HCT116 (cell line): ENCODE measurements at regions not wholly inside any gene's neighbourhood (a gene's known extent, or its start where the extent isn't known, plus 50 kb on each side); places are given as distances from the start of the nearest gene placed in this dataset.
"Not testable (repeated sequence)": the region's sequence is repeated elsewhere in the genome, so short reads cannot be mapped to it uniquely, and the experiment has no call there.

Source experiments
- ATAC-seq: fragments of 200-7000 bp; cut with Tn5 transposase; 2 replicates; pipeline ENCODE4 v1.9.1; 2020; ENCODE audit warnings: mild to moderate bottlenecking, moderate library complexity
- BruUV-seq: library from RNA; stranded (reverse); fragments of 400-500 nt; replicated peaks from 2 replicates; lab custom pipeline; 2021; lab: Mats Ljungman, UMichigan
- CTCF ChIA-PET: fragments of 300-600 bp; sonication (Branson Sonifier 250); formaldehyde crosslinking; loops from one replicate; lab custom pipeline; 2021; ENCODE audit warnings: antibody characterized with exemption; lab: Charles Lee
- POLR2A ChIA-PET: fragments of 300-600, 350-600 bp; sonication (Branson Sonifier 250); formaldehyde crosslinking; loops from one replicate; lab custom pipeline; 2021; ENCODE audit warnings: antibody characterized with exemption; lab: Charles Lee
- RAD21 ChIA-PET, 2 experiments: fragments of 300-600 bp; sonication (Branson Sonifier 250); formaldehyde crosslinking; loops; one replicate each; lab custom pipeline; 2023; ENCODE audit warnings: low total read pairs in 2 of 2; ENCODE audit not compliant: uncharacterized antibody in 2 of 2, unreplicated experiment in 2 of 2, low non-redundant PET in 1 of 2; lab: Charles Lee
- DNase-seq: peaks from one replicate; pipeline ENCODE4 v3.0.0-alpha.2; 2010; ENCODE audit warnings: low read depth, low spot score
- H2AFZ ChIP-seq: fragments of 200-600 bp; shearing (Covaris generic), sonication (generic); 2 replicates; pipeline ENCODE4 v1.6.1; 2017; ENCODE audit warnings: low read depth, mixed run types, mixed read lengths, antibody characterized with exemption, low read length; ENCODE audit not compliant: poor library complexity, severe bottlenecking
- H3K27ac ChIP-seq: 2 replicates; pipeline ENCODE4 v1.5.1; 2012; ENCODE audit warnings: low read depth, low read length
- H3K27me3 ChIP-seq: fragments of 200-600 bp; sonication (generic); 2 replicates; pipeline ENCODE4 v1.6.1; 2016; ENCODE audit warnings: mixed run types, low read length, mixed read lengths; ENCODE audit not compliant: insufficient read depth
- H3K36me3 ChIP-seq, 2 experiments: fragments of 200-500 bp in 1 of 2; fragments of 200-600 bp in 1 of 2; sonication (Bioruptor generic) in 1 of 2; sonication (generic) in 1 of 2; 2 replicates each; pipeline versions ENCODE4 v1.5.1 to v1.6.1; 2014 to 2016; ENCODE audit warnings: low read length in 2 of 2, inconsistent platforms in 1 of 2, mixed read lengths in 1 of 2, mixed run types in 1 of 2; ENCODE audit not compliant: insufficient read depth in 2 of 2, control insufficient read depth in 1 of 2
- H3K4me1 ChIP-seq, 2 experiments: fragments of 200-600 bp in 1 of 2; sonication (generic) in 1 of 2; 2 replicates each; pipeline versions ENCODE4 v1.5.1 to v1.6.1; 2012 to 2017; ENCODE audit warnings: low read length in 2 of 2, inconsistent platforms in 1 of 2, mild to moderate bottlenecking in 1 of 2, mixed read lengths in 1 of 2, mixed run types in 1 of 2, moderate library complexity in 1 of 2; ENCODE audit not compliant: insufficient read depth in 2 of 2, control insufficient read depth in 1 of 2
- H3K4me2 ChIP-seq: fragments of 200-600 bp; sonication (generic); 2 replicates; pipeline ENCODE4 v1.6.1; 2017; ENCODE audit warnings: mixed run types, low read length, mixed read lengths
- H3K4me3 ChIP-seq, 2 experiments: fragments of 200-600 bp in 1 of 2; sonication (generic) in 1 of 2; replicated peaks in 1 of 2; 2 replicates each; pipeline ENCODE4 v1.5.1; 2011 to 2016; ENCODE audit warnings: low read length in 2 of 2, control low read depth in 1 of 2, low read depth in 1 of 2, mild to moderate bottlenecking in 1 of 2, mixed read lengths in 1 of 2, mixed run types in 1 of 2
- H3K79me2 ChIP-seq: fragments of 200-600 bp; sonication (generic); 2 replicates; pipeline ENCODE4 v1.6.1; 2017; ENCODE audit warnings: mild to moderate bottlenecking, mixed run types, low read length, moderate library complexity, mixed read lengths; ENCODE audit not compliant: insufficient read depth
- H3K9ac ChIP-seq: fragments of 200-600 bp; sonication (generic); 2 replicates; pipeline ENCODE4 v1.6.1; 2016; ENCODE audit warnings: low read length, mixed read lengths
- H3K9me2 ChIP-seq: fragments of 200-600 bp; sonication (generic), shearing (Covaris generic); 2 replicates; pipeline ENCODE4 v1.6.1; 2017; ENCODE audit warnings: mixed run types, mild to moderate bottlenecking, moderate library complexity; ENCODE audit not compliant: insufficient read depth
- H3K9me3 ChIP-seq, 2 experiments: fragments of 200-500 bp in 1 of 2; fragments of 200-600 bp in 1 of 2; sonication (Bioruptor generic) in 1 of 2; sonication (generic) in 1 of 2; 2 replicates each; pipeline ENCODE4 v1.6.1; 2014 to 2017; ENCODE audit warnings: low read length in 2 of 2, mixed read lengths in 2 of 2, inconsistent platforms in 1 of 2, low read depth in 1 of 2, mild to moderate bottlenecking in 1 of 2, mixed run types in 1 of 2, moderate library complexity in 1 of 2; ENCODE audit not compliant: control insufficient read depth in 1 of 2, insufficient read depth in 1 of 2
- H4K20me1 ChIP-seq: fragments of 200-600 bp; sonication (generic), shearing (Covaris generic); 2 replicates; pipeline ENCODE4 v1.6.1; 2017; ENCODE audit warnings: mixed run types, mild to moderate bottlenecking, moderate library complexity; ENCODE audit not compliant: insufficient read depth
- ATF3 ChIP-seq: IDR thresholded peaks from 2 replicates; pipeline ENCODE4 v1.6.1; 2012
- CBX3 ChIP-seq: IDR thresholded peaks from 2 replicates; pipeline ENCODE4 v1.6.1; 2012; ENCODE audit warnings: low read depth
- CTCF ChIP-seq, 3 experiments: fragments of 200-600 bp in 1 of 3; sonication (generic) in 1 of 3; IDR thresholded peaks in 2 of 3; conservative IDR thresholded peaks in 1 of 3; 2 replicates each; pipeline ENCODE4 v1.5.1; 2012 to 2017; ENCODE audit warnings: low read depth in 2 of 3, low read length in 2 of 3, antibody characterized with exemption in 1 of 3, borderline replicate concordance in 1 of 3, control low read depth in 1 of 3, mild to moderate bottlenecking in 1 of 3, mixed read lengths in 1 of 3, mixed run types in 1 of 3, moderate library complexity in 1 of 3; ENCODE audit not compliant: insufficient read depth in 1 of 3
- EZH2 ChIP-seq: fragments of 200-600 bp; sonication (generic); IDR thresholded peaks from 2 replicates; pipeline ENCODE4 v1.6.1; 2017; ENCODE audit warnings: antibody characterized with exemption, mixed run types
- FOSL1 ChIP-seq: IDR thresholded peaks from 2 replicates; pipeline ENCODE4 v1.6.1; 2012; ENCODE audit warnings: low read depth
- MAX ChIP-seq: IDR thresholded peaks from 2 replicates; pipeline ENCODE4 v1.6.1; 2012
- POLR2A ChIP-seq: IDR thresholded peaks from 2 replicates; pipeline ENCODE4 v1.7.0; 2011; ENCODE audit warnings: borderline replicate concordance; ENCODE audit not compliant: insufficient read depth, insufficient read length; ENCODE audit errors: extremely low read depth
- SIN3A ChIP-seq: IDR thresholded peaks from 2 replicates; pipeline ENCODE4 v1.6.1; 2012; ENCODE audit warnings: low read depth
- SP1 ChIP-seq: IDR thresholded peaks from 2 replicates; pipeline ENCODE4 v1.6.1; 2012; ENCODE audit warnings: low read depth
- TCF7L2 ChIP-seq: IDR thresholded peaks from 2 replicates; pipeline ENCODE4 v1.7.0; 2011; ENCODE audit warnings: borderline replicate concordance, inconsistent platforms; ENCODE audit not compliant: insufficient read depth, insufficient read length; ENCODE audit errors: extremely low read depth
- YY1 ChIP-seq: IDR thresholded peaks from 2 replicates; pipeline ENCODE4 v1.6.1; 2011; ENCODE audit warnings: low read length, low read depth, moderate library complexity, mild to moderate bottlenecking; ENCODE audit not compliant: insufficient replicate concordance; ENCODE audit errors: extremely low read depth
- ZBTB33 ChIP-seq: IDR thresholded peaks from 2 replicates; pipeline ENCODE4 v1.6.1; 2011; ENCODE audit warnings: mild to moderate bottlenecking, low read length, moderate library complexity; ENCODE audit not compliant: insufficient replicate concordance; ENCODE audit errors: extremely low read depth
- ZNF274 ChIP-seq: fragments of 200-500 bp; sonication (Bioruptor generic); IDR thresholded peaks from 2 replicates; pipeline ENCODE4 v1.6.1; 2014; ENCODE audit warnings: mild to moderate bottlenecking, low read depth, low read length, inconsistent platforms
- intact Hi-C: fragments of 100-400 bp; cut with micrococcal nuclease; formaldehyde crosslinking; loops from 2 replicates; pipeline ENCODE4 v1.10.0; 2022

- Histone ChIP-seq H2AFZ (no peak overlapping the region), H3K4me2 (no peak overlapping the region), H3K9me2 (no peaks in the 10 kb centered on the region), H3K79me2 (no peaks in the 10 kb centered on the region), H3K36me3 (no peaks in the 10 kb centered on the region), H3K9ac (no peak overlapping the region), H3K9me3 (no peaks in the 10 kb centered on the region), H3K27me3 (peaks cover 5% of the 10 kb centered on the region; the same call in 1 of the 2 replicates), H3K4me1 (no peaks in the 10 kb centered on the region), H3K4me3 (no peak overlapping the region), H3K27ac (no peak overlapping the region), H4K20me1 (no peaks in the 10 kb centered on the region)
- TF ChIP-seq TCF7L2: no peak
- TF ChIP-seq ATF3: no peak
- no peak for TF ChIP-seq EZH2
- TF ChIP-seq SP1: no peak
- no peak for TF ChIP-seq CTCF (IDR thresholded peaks at IDR 0.05 in 2 of 3, conservative IDR thresholded peaks at IDR 0.05 in 1 of 3; ENCODE audit: borderline replicate concordance in 1 of 3, insufficient read depth in 1 of 3, low read depth in 2 of 3, low read length in 2 of 3)
- no peak for TF ChIP-seq ZBTB33
- no peak for TF ChIP-seq SIN3A
- TF ChIP-seq FOSL1: no peak
- TF ChIP-seq POLR2A: no peak
- no peak for TF ChIP-seq CBX3
- no peak for TF ChIP-seq MAX
- no peak for TF ChIP-seq ZNF274
- no peak for TF ChIP-seq YY1
- no peak for ATAC-seq
- no TSS peak for BruUV-seq
- RAD21 ChIA-PET: no interaction called here
- no peak for DNase-seq
- POLR2A ChIA-PET: no interaction called here
- intact Hi-C loops: no loop called here
- CTCF ChIA-PET: no interaction called here
Observed at GRCh38 chr16:29306201-29306600, 100.3 kb downstream of the NPIPB11 start.

- CTCF ChIA-PET, BruUV-seq, H3K4me1 ChIP-seq, POLR2A ChIA-PET, H3K27me3 ChIP-seq, H3K27ac ChIP-seq, DNase-seq, H3K79me2 ChIP-seq, H3K9ac ChIP-seq, H3K4me3 ChIP-seq, ATAC-seq, H2AFZ ChIP-seq, H3K36me3 ChIP-seq, RAD21 ChIA-PET, H3K9me3 ChIP-seq, H3K9me2 ChIP-seq, intact Hi-C loops, H3K4me2 ChIP-seq, H4K20me1 ChIP-seq: not testable (repeated sequence)
Observed at GRCh38 chr16:29305018-29305417, 101.5 kb downstream of the NPIPB11 start.
